ENCODE measurements at regions not wholly inside any gene's neighbourhood (a gene's known extent, or its start where the extent isn't known, plus 50 kb on each side); places are given as distances from the start of the nearest gene placed in this dataset.
"Not testable (repeated sequence)": the region's sequence is repeated elsewhere in the genome, so short reads cannot be mapped to it uniquely, and the experiment has no call there.

DNA sequence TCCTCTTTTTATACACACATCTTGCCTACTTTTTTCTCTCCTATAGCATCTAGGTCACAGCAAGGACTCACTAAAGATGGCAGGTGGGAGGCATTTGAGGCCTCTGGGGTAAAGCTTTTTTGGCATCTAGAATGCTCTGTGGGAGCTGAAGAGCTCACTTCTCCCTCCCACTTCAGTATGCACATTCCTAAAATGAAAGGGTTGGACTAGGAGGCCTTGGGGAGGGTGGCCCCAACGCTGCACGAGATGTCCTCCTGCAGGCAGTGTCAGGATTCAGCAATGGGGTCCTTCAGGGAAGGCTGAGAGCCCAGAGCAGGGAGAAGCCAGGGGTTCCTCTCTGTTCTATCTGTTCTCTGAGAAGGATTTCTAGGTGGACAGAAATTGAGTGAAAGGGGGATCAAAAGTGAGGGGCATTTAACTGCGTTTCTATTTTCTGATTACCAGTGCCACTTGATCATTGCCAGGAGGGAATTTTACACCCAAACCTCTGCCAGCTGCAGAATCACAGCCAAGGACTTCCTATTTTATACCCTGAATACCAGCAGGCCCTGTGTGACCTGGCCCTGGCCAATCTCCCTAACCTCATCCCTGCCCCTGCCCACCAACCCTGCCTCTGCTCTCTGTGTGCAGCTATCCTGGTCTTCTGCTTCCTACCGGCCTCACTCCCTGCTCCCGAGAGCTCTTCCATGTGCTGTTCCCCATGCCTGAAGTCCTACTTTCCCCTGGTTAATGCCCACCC lies 186.2 kb downstream of the CYP26B1 start:
- ChIA-PET POLR2A (no interaction called here), CTCF (no interaction called here)
- no peak for TF ChIP-seq ZNF384 (IDR thresholded peaks at IDR 0.05)
- TF ChIP-seq FOXA1 (IDR thresholded peaks at IDR 0.05): no peak
- TF ChIP-seq LEF1 (IDR thresholded peaks at IDR 0.05; ENCODE audit: borderline replicate concordance): no peak
- no peak for TF ChIP-seq BHLHE40 (IDR thresholded peaks at IDR 0.05; ENCODE audit: borderline replicate concordance)
- no peak for TF ChIP-seq FOXK2 (IDR thresholded peaks at IDR 0.05)
- no peak for TF ChIP-seq HDGF (IDR thresholded peaks at IDR 0.05; ENCODE audit: borderline replicate concordance)
- TF ChIP-seq TARDBP (IDR thresholded peaks at IDR 0.05): no peak
- no peak for TF ChIP-seq FOXM1 (IDR thresholded peaks at IDR 0.05; ENCODE audit: borderline replicate concordance)
- TF ChIP-seq, protein P1, sequence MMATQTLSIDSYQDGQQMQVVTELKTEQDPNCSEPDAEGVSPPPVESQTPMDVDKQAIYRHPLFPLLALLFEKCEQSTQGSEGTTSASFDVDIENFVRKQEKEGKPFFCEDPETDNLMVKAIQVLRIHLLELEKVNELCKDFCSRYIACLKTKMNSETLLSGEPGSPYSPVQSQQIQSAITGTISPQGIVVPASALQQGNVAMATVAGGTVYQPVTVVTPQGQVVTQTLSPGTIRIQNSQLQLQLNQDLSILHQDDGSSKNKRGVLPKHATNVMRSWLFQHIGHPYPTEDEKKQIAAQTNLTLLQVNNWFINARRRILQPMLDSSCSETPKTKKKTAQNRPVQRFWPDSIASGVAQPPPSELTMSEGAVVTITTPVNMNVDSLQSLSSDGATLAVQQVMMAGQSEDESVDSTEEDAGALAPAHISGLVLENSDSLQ (IDR thresholded peaks at IDR 0.05): no peak
- TF ChIP-seq L3MBTL2 (conservative IDR thresholded peaks at IDR 0.05): no peak
- no peak for DNase-seq (ENCODE audit: extremely low spot score)

DNA sequence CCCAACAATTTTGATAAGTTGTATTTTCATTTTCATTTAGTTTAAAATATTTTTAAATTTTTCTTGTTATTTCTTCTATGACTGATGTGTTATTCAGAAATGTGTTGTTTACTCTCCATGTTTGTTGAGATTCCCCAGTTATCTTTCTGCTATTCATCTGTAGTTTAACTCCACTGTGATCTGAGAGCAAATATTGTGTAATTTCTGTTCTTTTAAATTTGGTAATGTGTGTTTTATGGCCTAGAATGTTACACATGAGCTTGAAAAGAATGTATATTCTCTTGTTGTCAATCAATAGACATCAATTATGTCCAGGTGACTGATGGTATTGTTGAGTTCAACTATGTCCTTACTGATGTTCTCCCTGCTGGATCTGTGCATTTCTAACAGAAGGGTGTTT lies 188.2 kb downstream of the CYP26B1 start:
- POLR2A ChIA-PET: no interaction called here
- CTCF ChIA-PET: no interaction called here
- no peak for TF ChIP-seq LEF1 (IDR thresholded peaks at IDR 0.05; ENCODE audit: borderline replicate concordance)
- no peak for TF ChIP-seq FOXM1 (IDR thresholded peaks at IDR 0.05; ENCODE audit: borderline replicate concordance)
- TF ChIP-seq ELF4 (IDR thresholded peaks at IDR 0.05): no peak
- TF ChIP-seq L3MBTL2 (conservative IDR thresholded peaks at IDR 0.05): no peak
- DNase-seq (ENCODE audit: extremely low spot score): no peak

DNA sequence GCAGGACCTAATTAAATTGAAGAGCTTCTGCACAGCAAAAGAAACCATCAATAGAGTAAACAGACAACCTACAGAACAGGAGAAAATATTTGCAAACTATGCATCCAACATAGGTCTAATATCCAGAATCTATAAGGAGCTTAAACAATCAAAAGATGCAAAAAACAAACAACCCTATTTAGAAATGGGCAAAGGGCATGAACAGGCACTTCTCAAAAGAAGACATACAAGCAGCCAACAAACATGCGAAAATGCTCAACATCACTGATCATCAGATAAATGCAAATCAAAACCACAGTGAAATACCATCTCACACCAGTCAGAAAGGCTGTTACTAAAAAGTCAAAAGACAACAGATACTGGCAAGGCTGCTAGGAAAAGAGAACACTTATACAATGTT lies 189.2 kb downstream of the CYP26B1 start:
- DNase-seq (ENCODE audit: extremely low spot score); CTCF ChIA-PET; POLR2A ChIA-PET: not testable (repeated sequence)

GRCh38 chr2:71952572-71953188 lies 195.0 kb downstream of the CYP26B1 start:
- ChIA-PET CTCF (no interaction called here), POLR2A (no interaction called here)
- TF ChIP-seq FOXK2 (IDR thresholded peaks at IDR 0.05) (no peak), SUZ12 (IDR thresholded peaks at IDR 0.05) (no peak), BHLHE40 (IDR thresholded peaks at IDR 0.05; ENCODE audit: borderline replicate concordance) (no peak), CTBP1 (IDR thresholded peaks at IDR 0.05; ENCODE audit: borderline replicate concordance) (no peak)
- DNase-seq (ENCODE audit: extremely low spot score): peak; percentile 3

GRCh38 chr2:71951718-71952404 lies 195.8 kb downstream of the CYP26B1 start:
- ChIA-PET CTCF (no interaction called here), POLR2A (no interaction called here)
- DNase-seq (ENCODE audit: extremely low spot score): peak; percentile 2
- TF ChIP-seq LEF1 (IDR thresholded peaks at IDR 0.05; ENCODE audit: borderline replicate concordance) (no peak), ZNF384 (IDR thresholded peaks at IDR 0.05) (no peak), SUZ12 (IDR thresholded peaks at IDR 0.05) (no peak)
- TF ChIP-seq, protein P1 (IDR thresholded peaks at IDR 0.05): no peak

DNA sequence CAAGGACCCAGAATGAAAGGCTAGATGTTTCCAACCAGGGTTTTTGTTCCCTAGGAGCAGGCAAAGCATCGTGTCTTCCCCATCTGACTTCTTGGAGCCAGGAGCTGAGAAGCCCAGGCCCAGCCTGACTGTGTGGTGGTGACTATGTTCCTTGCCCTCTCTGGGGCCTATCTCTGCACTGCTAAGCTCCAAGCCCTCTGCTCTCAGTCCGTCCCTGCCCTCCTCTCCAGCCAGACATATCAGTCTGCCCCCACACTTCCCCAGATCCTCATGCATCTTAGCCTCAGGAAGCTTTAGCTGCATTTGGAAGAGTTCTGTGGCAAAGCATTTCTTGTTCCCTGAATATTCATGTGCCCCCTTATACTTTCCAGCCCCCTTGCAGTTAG lies 196.6 kb downstream of the CYP26B1 start:
- CTCF ChIA-PET: no interaction called here
- POLR2A ChIA-PET: no interaction called here
- TF ChIP-seq ARNT (IDR thresholded peaks at IDR 0.05) (no peak), ELF4 (IDR thresholded peaks at IDR 0.05) (no peak), SUZ12 (IDR thresholded peaks at IDR 0.05) (no peak), FOXK2 (IDR thresholded peaks at IDR 0.05) (no peak)
- TF ChIP-seq, protein P1 (IDR thresholded peaks at IDR 0.05): no peak

GRCh38 chr2:71950256-71951082 lies 197.2 kb downstream of the CYP26B1 start:
- DNase-seq (ENCODE audit: extremely low spot score): no peak
- TF ChIP-seq LEF1 (IDR thresholded peaks at IDR 0.05; ENCODE audit: borderline replicate concordance): no peak
- TF ChIP-seq FOXM1 (IDR thresholded peaks at IDR 0.05; ENCODE audit: borderline replicate concordance): no peak
- no peak for TF ChIP-seq SP1 (IDR thresholded peaks at IDR 0.05)
- POLR2A ChIA-PET: no interaction called here
- CTCF ChIA-PET: no interaction called here

More for the DNA sequence above, 196.6 kb downstream of the CYP26B1 start:
- no peak for DNase-seq (ENCODE audit: extremely low spot score)

Data from HEK293T (cell line).